ENCODE measurements at regions not wholly inside any gene's neighbourhood (a gene's known extent, or its start where the extent isn't known, plus 50 kb on each side); places are given as distances from the start of the nearest gene placed in this dataset.

DNA sequence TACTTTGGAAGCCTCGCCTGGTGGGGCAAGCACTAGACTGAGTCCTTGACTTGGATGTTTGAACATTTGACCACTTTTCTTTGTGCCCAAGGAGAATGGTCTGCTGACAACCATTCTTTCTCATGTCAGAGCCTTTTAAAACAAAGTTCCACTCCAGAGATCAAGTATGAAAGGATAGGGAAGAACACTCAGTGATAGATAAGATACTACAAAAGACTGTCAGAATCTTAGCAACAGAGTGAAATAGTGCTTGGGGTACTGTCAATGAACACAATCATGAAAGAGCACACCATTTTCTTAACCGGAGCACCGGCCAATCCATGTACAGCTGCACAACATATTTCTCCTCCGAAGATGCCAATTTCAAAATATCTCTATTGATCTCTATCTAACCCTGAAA, 82.8 kb upstream of the ADO start:
- Histone ChIP-seq H3K36me3 (ENCODE audit: control insufficient read depth, insufficient read depth, low read length) (no peaks in the 10 kb centered on the region), H3K27ac (ENCODE audit: low read depth, low read length) (no peak overlapping the region), H3K9me3 (ENCODE audit: control insufficient read depth, low read length) (no peaks in the 10 kb centered on the region), H3K9ac (ENCODE audit: extremely low read depth, low read length, poor library complexity, severe bottlenecking) (no peak overlapping the region), H3K4me3 (ENCODE audit: low read length) (no peak overlapping the region), H3K27me3 (ENCODE audit: control insufficient read depth, insufficient read depth, low read length, poor library complexity, severe bottlenecking) (peaks cover 46% of the 10 kb centered on the region), H3K4me1 (ENCODE audit: control insufficient read depth, insufficient read depth, low read length) (no peaks in the 10 kb centered on the region)
- Mint-ChIP-seq H3K36me3 (ENCODE audit: low read depth) (no peaks in the 10 kb centered on the region), H3K27me3 (ENCODE audit: insufficient read depth) (peaks cover 24% of the 10 kb centered on the region), H3K4me3 (no peak overlapping the region), H3K9me3 (no peaks in the 10 kb centered on the region), H3K4me1 (no peaks in the 10 kb centered on the region), H3K27ac (no peak overlapping the region)
- DNase-seq = no peak
- WGBS, 2 experiments (ENCODE audit: insufficient coverage in 1 of 2, insufficient read length in 1 of 2) = 81 to 90% methylated on average over 3 to 4 of the region's 4 CpGs
- TF ChIP-seq, protein P1, sequence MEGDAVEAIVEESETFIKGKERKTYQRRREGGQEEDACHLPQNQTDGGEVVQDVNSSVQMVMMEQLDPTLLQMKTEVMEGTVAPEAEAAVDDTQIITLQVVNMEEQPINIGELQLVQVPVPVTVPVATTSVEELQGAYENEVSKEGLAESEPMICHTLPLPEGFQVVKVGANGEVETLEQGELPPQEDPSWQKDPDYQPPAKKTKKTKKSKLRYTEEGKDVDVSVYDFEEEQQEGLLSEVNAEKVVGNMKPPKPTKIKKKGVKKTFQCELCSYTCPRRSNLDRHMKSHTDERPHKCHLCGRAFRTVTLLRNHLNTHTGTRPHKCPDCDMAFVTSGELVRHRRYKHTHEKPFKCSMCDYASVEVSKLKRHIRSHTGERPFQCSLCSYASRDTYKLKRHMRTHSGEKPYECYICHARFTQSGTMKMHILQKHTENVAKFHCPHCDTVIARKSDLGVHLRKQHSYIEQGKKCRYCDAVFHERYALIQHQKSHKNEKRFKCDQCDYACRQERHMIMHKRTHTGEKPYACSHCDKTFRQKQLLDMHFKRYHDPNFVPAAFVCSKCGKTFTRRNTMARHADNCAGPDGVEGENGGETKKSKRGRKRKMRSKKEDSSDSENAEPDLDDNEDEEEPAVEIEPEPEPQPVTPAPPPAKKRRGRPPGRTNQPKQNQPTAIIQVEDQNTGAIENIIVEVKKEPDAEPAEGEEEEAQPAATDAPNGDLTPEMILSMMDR (conservative IDR thresholded peaks at IDR 0.05) = no peak

DNA sequence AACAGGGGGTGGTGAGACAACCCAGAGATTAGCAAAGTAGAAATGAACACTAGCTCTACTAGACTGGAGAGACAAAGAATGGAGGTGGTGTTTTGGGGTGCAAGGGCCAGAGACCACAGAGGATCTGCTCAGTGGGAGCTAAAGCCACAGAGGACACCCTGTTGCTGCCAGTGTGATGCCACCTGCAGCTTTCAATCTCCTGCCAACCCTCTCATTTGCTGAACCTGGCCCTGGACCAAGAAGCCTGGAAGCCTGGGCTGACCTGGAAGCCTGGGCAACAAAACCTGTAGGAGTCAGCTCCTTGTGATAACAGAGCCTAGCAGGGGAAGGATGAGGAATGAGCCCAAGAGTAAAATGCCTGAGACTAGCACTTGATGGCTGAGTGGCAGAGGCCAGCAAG, 81.1 kb upstream of the ADO start:
- H3K9me3 Mint-ChIP-seq = no peaks in the 10 kb centered on the region
- H3K27me3 ChIP-seq (ENCODE audit: control insufficient read depth, insufficient read depth, low read length, poor library complexity, severe bottlenecking) = peaks cover 56% of the 10 kb centered on the region
- no peak overlapping the region for H3K27ac Mint-ChIP-seq
- no peaks in the 10 kb centered on the region for H3K9me3 ChIP-seq (ENCODE audit: control insufficient read depth, low read length)
- DNase-seq = no peak
- H3K4me3 ChIP-seq (ENCODE audit: low read length) = no peak overlapping the region
- H3K36me3 ChIP-seq (ENCODE audit: control insufficient read depth, insufficient read depth, low read length) = no peaks in the 10 kb centered on the region
- no peak overlapping the region for H3K27ac ChIP-seq (ENCODE audit: low read depth, low read length)
- no peak overlapping the region for H3K9ac ChIP-seq (ENCODE audit: extremely low read depth, low read length, poor library complexity, severe bottlenecking)
- peaks cover 27% of the 10 kb centered on the region for H3K27me3 Mint-ChIP-seq (ENCODE audit: insufficient read depth)
- no peaks in the 10 kb centered on the region for H3K4me1 ChIP-seq (ENCODE audit: control insufficient read depth, insufficient read depth, low read length)
- TF ChIP-seq, protein P1 (conservative IDR thresholded peaks at IDR 0.05) = no peak
- no peak overlapping the region for H3K4me3 Mint-ChIP-seq
- H3K4me1 Mint-ChIP-seq = peaks cover 8% of the 10 kb centered on the region
- no peaks in the 10 kb centered on the region for H3K36me3 Mint-ChIP-seq (ENCODE audit: low read depth)

- no peak for DNase-seq
- Mint-ChIP-seq H3K36me3 (ENCODE audit: low read depth) (no peaks in the 10 kb centered on the region), H3K4me3 (no peak overlapping the region), H3K4me1 (peaks cover 8% of the 10 kb centered on the region), H3K27me3 (ENCODE audit: insufficient read depth) (peaks cover 38% of the 10 kb centered on the region), H3K9me3 (no peaks in the 10 kb centered on the region), H3K27ac (no peak overlapping the region)
- no peaks in the 10 kb centered on the region for H3K36me3 ChIP-seq (ENCODE audit: control insufficient read depth, insufficient read depth, low read length)
- no peak overlapping the region for H3K9ac ChIP-seq (ENCODE audit: extremely low read depth, low read length, poor library complexity, severe bottlenecking)
- TF ChIP-seq, protein P1 (conservative IDR thresholded peaks at IDR 0.05) = no peak
- peaks cover 66% of the 10 kb centered on the region for H3K27me3 ChIP-seq (ENCODE audit: control insufficient read depth, insufficient read depth, low read length, poor library complexity, severe bottlenecking)
- no peaks in the 10 kb centered on the region for H3K9me3 ChIP-seq (ENCODE audit: control insufficient read depth, low read length)
- no peak overlapping the region for H3K27ac ChIP-seq (ENCODE audit: low read depth, low read length)
- no peaks in the 10 kb centered on the region for H3K4me1 ChIP-seq (ENCODE audit: control insufficient read depth, insufficient read depth, low read length)
- WGBS, 2 experiments (ENCODE audit: insufficient coverage in 1 of 2, insufficient read length in 1 of 2) = 92 to 95% methylated on average over 2 to 7 of the region's 7 CpGs
- no peak overlapping the region for H3K4me3 ChIP-seq (ENCODE audit: low read length)
Measured at GRCh38 chr10:62724465-62724864, 80.1 kb upstream of the ADO start.

Data from endodermal cell (in vitro differentiated cells).